DLD1 (cell line): ENCODE measurements at regions not wholly inside any gene's neighbourhood (a gene's known extent, or its start where the extent isn't known, plus 50 kb on each side); places are given as distances from the start of the nearest gene placed in this dataset.

Source experiments
- in situ Hi-C: cut with HindIII; loops from 2 replicates; pipeline ENCODE4 v1.10.0; 2017; ENCODE audit warnings: low sequenced_read_pairs

- in situ Hi-C loops = no loop called here
These were observed 271.4 kb downstream of the ZEB2 start for GRCh38 chr2:144248350-144249034.

DNA sequence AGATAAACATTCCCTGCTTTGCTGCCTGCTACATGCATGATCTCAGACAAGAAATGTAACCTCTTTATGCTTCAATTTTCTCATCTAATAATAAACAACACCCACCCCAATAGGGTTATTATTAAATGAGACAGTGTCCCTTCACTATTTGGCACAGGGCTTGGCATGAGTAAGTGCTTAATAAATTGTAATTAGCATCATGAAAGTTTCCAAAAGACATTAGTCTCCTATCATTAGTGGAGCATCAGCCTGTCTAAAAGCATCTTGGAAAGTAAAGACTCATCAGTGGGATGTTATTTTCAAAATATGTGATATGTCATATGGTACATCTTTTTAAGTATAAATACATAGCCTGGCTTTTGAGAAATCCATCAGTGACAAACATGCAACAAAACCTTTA lies 275.0 kb downstream of the ZEB2 start:
- in situ Hi-C loops = no loop called here

DNA sequence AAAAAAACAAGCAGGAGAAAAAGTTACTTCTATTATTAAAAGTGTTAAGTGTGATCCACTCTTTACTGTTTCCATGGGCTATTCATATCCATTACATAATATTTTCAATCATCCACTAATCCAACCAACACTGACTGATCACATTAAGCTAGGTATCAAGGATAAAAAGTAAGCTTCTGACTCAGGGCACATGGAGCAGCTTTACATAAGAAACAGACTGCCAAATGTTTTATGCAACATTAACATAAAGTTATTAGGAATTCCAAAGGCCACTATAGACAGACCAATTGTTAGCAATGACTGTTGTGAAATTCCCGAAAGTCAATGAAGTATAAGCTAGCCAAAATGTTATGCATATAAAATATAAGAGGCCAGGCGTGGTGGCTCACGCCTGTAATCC lies 277.6 kb downstream of the ZEB2 start:
- in situ Hi-C loops = no loop called here

GRCh38 chr2:144241801-144242200 lies 278.1 kb downstream of the ZEB2 start:
- in situ Hi-C loops = no loop called here

- in situ Hi-C loops = no loop called here
These were observed 279.1 kb downstream of the ZEB2 start for GRCh38 chr2:144240656-144241339.

DNA sequence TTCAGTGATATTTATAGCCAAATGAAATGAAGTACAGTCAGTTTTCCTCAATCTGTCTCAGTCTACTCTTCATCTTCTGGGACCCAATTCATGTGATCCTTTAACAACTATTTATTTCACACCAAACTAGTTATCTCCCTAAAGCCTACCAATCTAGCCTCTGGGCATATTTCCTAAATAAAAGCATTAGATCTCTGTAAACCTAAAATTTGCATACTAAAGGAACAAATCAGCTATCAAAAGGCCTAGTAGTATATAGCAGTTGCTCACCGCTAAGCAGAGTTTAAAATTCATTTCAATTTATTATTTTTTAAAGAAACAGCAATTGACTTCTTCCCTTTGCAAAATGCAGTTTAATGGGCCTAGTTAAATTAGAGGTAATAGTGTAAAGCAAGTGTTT lies 280.2 kb downstream of the ZEB2 start:
- in situ Hi-C loops = no loop called here

GRCh38 chr2:144239306-144239705 lies 280.6 kb downstream of the ZEB2 start:
- in situ Hi-C loops = no loop called here

GRCh38 chr2:144237830-144238627 lies 281.9 kb downstream of the ZEB2 start:
- in situ Hi-C loops = no loop called here

DNA sequence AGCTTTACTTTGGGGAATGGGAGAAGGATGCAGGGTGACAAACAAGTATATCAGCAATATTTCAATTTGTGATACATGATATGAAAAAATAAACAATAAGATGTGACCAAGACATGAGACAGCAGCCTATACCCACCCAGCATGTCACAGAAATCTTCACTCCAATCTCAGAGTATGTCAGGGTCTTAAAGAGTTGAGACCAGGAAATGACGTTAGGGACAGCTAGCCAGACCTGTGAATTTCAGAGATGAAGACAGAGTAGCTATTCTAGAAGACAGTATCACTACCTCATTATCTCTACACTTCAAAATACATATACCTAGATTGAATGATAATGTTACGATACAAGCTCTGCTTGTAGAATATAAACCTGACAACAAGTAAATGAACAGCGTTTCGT lies 282.8 kb downstream of the ZEB2 start:
- in situ Hi-C loops = no loop called here

DNA sequence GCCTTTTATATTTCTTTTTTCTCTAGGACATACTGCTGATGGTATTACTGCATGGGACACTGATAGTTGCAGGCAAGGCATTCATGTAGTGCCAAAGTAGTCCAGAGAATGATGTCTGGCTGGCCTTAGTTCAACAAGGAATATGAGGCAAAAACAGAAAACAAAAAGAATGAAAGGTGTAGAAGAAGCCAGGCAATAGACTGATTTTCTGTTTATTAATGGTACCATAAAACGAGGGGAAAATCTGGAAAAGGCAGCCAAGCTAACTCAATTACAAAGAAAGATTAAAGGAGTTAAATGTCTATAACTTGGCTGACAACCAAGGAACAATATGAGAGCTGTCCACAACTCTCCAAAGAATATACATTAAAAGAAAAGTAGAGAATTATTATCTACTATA lies 284.9 kb downstream of the ZEB2 start:
- in situ Hi-C loops = no loop called here

- in situ Hi-C loops = no loop called here
These were observed 285.4 kb downstream of the ZEB2 start for GRCh38 chr2:144234542-144234871.

DNA sequence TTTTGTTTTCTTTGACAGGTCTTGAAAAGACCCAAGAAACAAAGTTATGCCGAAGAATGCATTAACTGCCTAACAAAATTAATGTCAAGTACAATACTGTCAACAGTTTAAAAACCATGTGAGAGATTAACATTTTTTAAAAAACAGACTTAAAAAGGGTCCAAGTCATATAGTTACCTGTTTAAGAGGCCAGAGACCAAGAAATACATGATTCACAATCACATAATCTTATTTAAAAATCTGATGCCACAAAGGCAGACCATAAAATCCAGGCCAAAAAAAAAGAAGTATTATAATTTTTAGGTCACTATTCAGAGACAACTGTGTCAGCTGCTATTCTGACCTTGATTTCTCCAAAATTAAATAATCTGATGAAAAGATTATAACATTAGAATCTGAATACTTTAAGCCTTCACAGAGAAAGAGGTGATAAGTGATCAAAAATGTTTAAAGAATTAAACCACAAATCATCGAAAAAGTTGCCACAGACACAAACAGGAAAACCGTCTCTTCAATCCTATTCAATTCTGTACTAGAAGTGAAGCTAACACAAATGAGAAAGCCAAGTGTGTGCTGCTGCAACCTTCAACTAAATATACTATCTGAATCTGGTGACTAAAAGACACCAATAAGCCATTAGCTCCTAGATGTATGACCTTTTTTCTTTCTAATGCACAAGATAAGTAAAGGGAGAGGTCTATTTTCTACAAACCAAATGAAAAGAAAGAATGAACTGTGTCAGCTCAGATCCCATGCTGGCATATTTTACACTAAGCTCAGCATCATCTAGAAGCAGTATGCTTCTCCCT lies 286.0 kb downstream of the ZEB2 start:
- in situ Hi-C loops = no loop called here

GRCh38 chr2:144233317-144233716 lies 286.6 kb downstream of the ZEB2 start:
- in situ Hi-C loops = no loop called here

GRCh38 chr2:144230448-144231085 lies 289.4 kb downstream of the ZEB2 start:
- in situ Hi-C loops = no loop called here

DNA sequence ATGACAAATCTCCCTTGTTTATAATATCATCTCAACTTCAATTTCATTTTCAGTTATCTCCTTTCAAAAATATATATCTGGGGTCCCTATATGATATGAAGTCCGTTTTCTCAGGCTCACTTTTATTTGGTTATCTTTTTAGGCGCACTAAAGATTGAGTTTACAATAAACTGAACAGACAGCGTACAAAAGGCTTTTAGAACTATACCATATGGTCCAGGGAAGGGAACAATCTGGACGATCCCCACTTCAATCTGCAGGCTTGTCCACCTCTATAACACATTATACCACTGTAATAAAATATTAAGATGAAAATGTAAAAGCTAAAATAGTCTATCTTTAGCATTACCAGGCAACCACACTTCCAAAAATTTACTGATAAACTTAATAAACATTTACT lies 289.9 kb downstream of the ZEB2 start:
- in situ Hi-C loops = no loop called here

DNA sequence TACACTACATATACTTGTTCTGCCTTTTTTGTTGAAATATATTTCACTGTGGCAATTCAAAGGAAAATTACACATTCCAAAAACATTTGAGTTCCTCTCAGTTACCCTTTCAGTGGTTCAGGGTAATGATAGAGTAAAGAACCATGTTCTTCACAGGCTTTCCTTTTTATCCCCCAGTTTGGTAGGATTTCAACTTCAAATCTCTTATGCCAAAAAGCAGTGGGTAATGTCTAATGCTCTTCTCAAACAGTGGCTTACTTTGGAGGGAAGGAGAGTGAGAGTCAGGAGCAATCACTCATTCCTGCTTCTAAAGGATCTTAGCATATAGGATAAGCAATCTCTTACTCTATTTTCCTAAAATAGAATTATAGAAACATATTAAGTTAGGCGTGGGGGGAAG lies 290.6 kb downstream of the ZEB2 start:
- in situ Hi-C loops = no loop called here

GRCh38 chr2:144227427-144228105 lies 292.4 kb downstream of the ZEB2 start:
- in situ Hi-C loops = no loop called here

GRCh38 chr2:144225076-144225475 lies 294.8 kb downstream of the ZEB2 start:
- in situ Hi-C loops = no loop called here

- in situ Hi-C loops = no loop called here
These were observed 295.4 kb downstream of the ZEB2 start for GRCh38 chr2:144224472-144224871.

- in situ Hi-C loops = no loop called here
These were observed 299.9 kb downstream of the ZEB2 start for GRCh38 chr2:144219979-144220378.
